Astrocyte (in vitro differentiated cells and primary cell): ENCODE measurements at regions not wholly inside any gene's neighbourhood (a gene's known extent, or its start where the extent isn't known, plus 50 kb on each side); places are given as distances from the start of the nearest gene placed in this dataset.

ENCODE experiments used
- EZH2 ChIP-seq: IDR thresholded peaks from 2 replicates; pipeline ENCODE4 v1.6.1; 2012; ENCODE audit warnings: mild to moderate bottlenecking, low read length, inconsistent platforms; ENCODE audit not compliant: insufficient read depth
- TF ChIP-seq, protein P1 (sequence below): IDR thresholded peaks from 2 replicates; pipeline ENCODE4 v1.5.1; 2011; ENCODE audit warnings: low read depth, mild to moderate bottlenecking, inconsistent platforms, low read length, moderate library complexity; ENCODE audit not compliant: insufficient read depth

- TF ChIP-seq, protein P1, sequence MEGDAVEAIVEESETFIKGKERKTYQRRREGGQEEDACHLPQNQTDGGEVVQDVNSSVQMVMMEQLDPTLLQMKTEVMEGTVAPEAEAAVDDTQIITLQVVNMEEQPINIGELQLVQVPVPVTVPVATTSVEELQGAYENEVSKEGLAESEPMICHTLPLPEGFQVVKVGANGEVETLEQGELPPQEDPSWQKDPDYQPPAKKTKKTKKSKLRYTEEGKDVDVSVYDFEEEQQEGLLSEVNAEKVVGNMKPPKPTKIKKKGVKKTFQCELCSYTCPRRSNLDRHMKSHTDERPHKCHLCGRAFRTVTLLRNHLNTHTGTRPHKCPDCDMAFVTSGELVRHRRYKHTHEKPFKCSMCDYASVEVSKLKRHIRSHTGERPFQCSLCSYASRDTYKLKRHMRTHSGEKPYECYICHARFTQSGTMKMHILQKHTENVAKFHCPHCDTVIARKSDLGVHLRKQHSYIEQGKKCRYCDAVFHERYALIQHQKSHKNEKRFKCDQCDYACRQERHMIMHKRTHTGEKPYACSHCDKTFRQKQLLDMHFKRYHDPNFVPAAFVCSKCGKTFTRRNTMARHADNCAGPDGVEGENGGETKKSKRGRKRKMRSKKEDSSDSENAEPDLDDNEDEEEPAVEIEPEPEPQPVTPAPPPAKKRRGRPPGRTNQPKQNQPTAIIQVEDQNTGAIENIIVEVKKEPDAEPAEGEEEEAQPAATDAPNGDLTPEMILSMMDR: no peak
- TF ChIP-seq EZH2: no peak
These were observed 52.5 kb upstream of the CPNE4 start for GRCh38 chr3:132087356-132087755.
